Panc1 (cell line): ENCODE measurements at regions not wholly inside any gene's neighbourhood (a gene's known extent, or its start where the extent isn't known, plus 50 kb on each side); places are given as distances from the start of the nearest gene placed in this dataset.

ENCODE experiments used
- ATAC-seq: fragments of 200-7000 bp; cut with Tn5 transposase; 2 replicates; pipeline ENCODE4 v1.9.1; 2020; ENCODE audit warnings: mild to moderate bottlenecking, moderate library complexity
- BruUV-seq: library from RNA; stranded (reverse); fragments of 400-500 nt; replicated peaks from 2 replicates; lab custom pipeline; 2021; lab: Mats Ljungman, UMichigan
- CTCF ChIA-PET: fragments of 300-600 bp; sonication (Branson Sonifier 250); formaldehyde crosslinking; loops from one replicate; lab custom pipeline; 2022; ENCODE audit warnings: antibody characterized with exemption; lab: Charles Lee
- POLR2A ChIA-PET: fragments of 300-600 bp; sonication (Branson Sonifier 250); formaldehyde crosslinking; loops from one replicate; lab custom pipeline; 2022; ENCODE audit warnings: antibody characterized with exemption; lab: Charles Lee
- DNase-seq: peaks from one replicate; pipeline ENCODE4 v3.0.0-alpha.2; 2010; ENCODE audit warnings: low read depth, low spot score
- H3K27ac ChIP-seq: 2 replicates; pipeline ENCODE4 v1.5.1; 2011; ENCODE audit warnings: mild to moderate bottlenecking, low read length, inconsistent platforms
- H3K27me3 ChIP-seq: fragments of 200-500 bp; sonication (Bioruptor generic); 2 replicates; pipeline ENCODE4 v1.6.0; 2014; ENCODE audit warnings: low read length, inconsistent platforms; ENCODE audit not compliant: control insufficient read depth, insufficient read depth
- H3K36me3 ChIP-seq: fragments of 200-500 bp; sonication (Bioruptor generic); 2 replicates; pipeline ENCODE4 v1.5.1; 2014; ENCODE audit warnings: inconsistent platforms, mild to moderate bottlenecking, low read length, moderate library complexity; ENCODE audit not compliant: control insufficient read depth, insufficient read depth
- H3K4me1 ChIP-seq: 2 replicates; pipeline ENCODE4 v1.5.1; 2011; ENCODE audit warnings: inconsistent platforms, mild to moderate bottlenecking, low read length, moderate library complexity; ENCODE audit not compliant: control insufficient read depth, insufficient read depth
- H3K4me3 ChIP-seq, 2 experiments: 2 replicates each; pipeline ENCODE4 v1.5.1; 2011 to 2012; ENCODE audit warnings: low read depth in 2 of 2, low read length in 2 of 2, mild to moderate bottlenecking in 2 of 2, inconsistent platforms in 1 of 2, moderate library complexity in 1 of 2
- H3K9me3 ChIP-seq: fragments of 200-500 bp; sonication (Bioruptor generic); 2 replicates; pipeline ENCODE4 v1.5.1; 2014; ENCODE audit warnings: low read depth, mild to moderate bottlenecking, inconsistent platforms, low read length, moderate library complexity; ENCODE audit not compliant: control insufficient read depth, insufficient read depth
- POLR2AphosphoS5 ChIP-seq: IDR thresholded peaks from 2 replicates; pipeline ENCODE4 v1.6.1; 2012; ENCODE audit warnings: mild to moderate bottlenecking, low read depth, low read length, moderate library complexity
- REST ChIP-seq, 2 experiments: IDR thresholded peaks; 2 replicates each; pipeline ENCODE4 v1.6.1; 2011 to 2012; ENCODE audit warnings: low read depth in 2 of 2, control low read depth in 1 of 2, low read length in 1 of 2, mild to moderate bottlenecking in 1 of 2, moderate library complexity in 1 of 2; ENCODE audit not compliant: insufficient read depth in 1 of 2
- SIN3A ChIP-seq: IDR thresholded peaks from 2 replicates; pipeline ENCODE4 v1.6.1; 2012; ENCODE audit warnings: low read depth, mild to moderate bottlenecking, low read length, moderate library complexity, borderline replicate concordance; ENCODE audit not compliant: insufficient read depth
- TCF7L2 ChIP-seq: IDR thresholded peaks from 2 replicates; pipeline ENCODE4 v1.6.1; 2011; ENCODE audit warnings: mild to moderate bottlenecking, low read depth, low read length, inconsistent platforms
- in situ Hi-C: cut with HindIII; loops from 2 replicates; pipeline ENCODE4 v1.10.0; 2016; ENCODE audit warnings: low sequenced_read_pairs, low pct_unique_long_range_greater_than_20kb
- intact Hi-C: fragments of 100-400 bp; cut with micrococcal nuclease; formaldehyde crosslinking; loops from one replicate; pipeline ENCODE4 v1.10.0; 2022; ENCODE audit not compliant: unreplicated experiment
- TF ChIP-seq, protein P1 (sequence below): fragments of 450-650 bp; IDR thresholded peaks from 2 replicates; pipeline ENCODE4 v1.5.1; 2017; ENCODE audit warnings: mild to moderate bottlenecking

GRCh38 chr13:78187781-78188180 is 269.1 kb upstream of the EDNRB start:
- no peak overlapping the region for H3K4me3 ChIP-seq
- no peak overlapping the region for H3K27ac ChIP-seq
- no peaks in the 10 kb centered on the region for H3K4me1 ChIP-seq
- in situ Hi-C loops, result no loop called here
- CTCF ChIA-PET, result no interaction called here
- H3K9me3 ChIP-seq, result no peaks in the 10 kb centered on the region
- POLR2A ChIA-PET, result no interaction called here
- DNase-seq (no peak), ATAC-seq (no peak)
- BruUV-seq, result no TSS peak
- TF ChIP-seq REST (IDR thresholded peaks at IDR 0.05; ENCODE audit: insufficient read depth in 1 of 2, low read depth in 2 of 2, low read length in 1 of 2) (no peak), TCF7L2 (no peak), POLR2AphosphoS5 (no peak), SIN3A (no peak)
- TF ChIP-seq, protein P1, sequence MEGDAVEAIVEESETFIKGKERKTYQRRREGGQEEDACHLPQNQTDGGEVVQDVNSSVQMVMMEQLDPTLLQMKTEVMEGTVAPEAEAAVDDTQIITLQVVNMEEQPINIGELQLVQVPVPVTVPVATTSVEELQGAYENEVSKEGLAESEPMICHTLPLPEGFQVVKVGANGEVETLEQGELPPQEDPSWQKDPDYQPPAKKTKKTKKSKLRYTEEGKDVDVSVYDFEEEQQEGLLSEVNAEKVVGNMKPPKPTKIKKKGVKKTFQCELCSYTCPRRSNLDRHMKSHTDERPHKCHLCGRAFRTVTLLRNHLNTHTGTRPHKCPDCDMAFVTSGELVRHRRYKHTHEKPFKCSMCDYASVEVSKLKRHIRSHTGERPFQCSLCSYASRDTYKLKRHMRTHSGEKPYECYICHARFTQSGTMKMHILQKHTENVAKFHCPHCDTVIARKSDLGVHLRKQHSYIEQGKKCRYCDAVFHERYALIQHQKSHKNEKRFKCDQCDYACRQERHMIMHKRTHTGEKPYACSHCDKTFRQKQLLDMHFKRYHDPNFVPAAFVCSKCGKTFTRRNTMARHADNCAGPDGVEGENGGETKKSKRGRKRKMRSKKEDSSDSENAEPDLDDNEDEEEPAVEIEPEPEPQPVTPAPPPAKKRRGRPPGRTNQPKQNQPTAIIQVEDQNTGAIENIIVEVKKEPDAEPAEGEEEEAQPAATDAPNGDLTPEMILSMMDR, result no peak
- no peaks in the 10 kb centered on the region for H3K36me3 ChIP-seq
- no peaks in the 10 kb centered on the region for H3K27me3 ChIP-seq
- intact Hi-C loops, result no loop called here

DNA sequence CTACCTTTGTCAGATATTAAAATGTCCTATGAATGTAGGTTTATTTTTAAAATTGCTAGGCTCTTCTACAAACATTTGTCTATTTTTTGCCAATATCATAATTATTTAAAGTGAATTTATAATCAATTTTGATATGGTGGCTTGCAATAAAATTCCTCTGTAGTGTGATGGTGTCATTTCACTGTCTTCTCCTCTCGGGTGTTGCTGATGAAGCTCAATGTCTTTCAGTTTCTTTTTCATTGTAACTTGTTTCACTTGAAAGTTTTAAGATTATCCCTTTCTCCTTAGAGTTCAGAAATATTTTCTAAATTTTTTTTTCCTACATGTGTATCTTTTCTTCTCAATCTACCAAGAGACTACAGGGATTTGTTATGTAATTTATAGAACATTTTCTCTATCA is 267.1 kb upstream of the EDNRB start:
- ChIA-PET POLR2A (no interaction called here), CTCF (no interaction called here)
- in situ Hi-C loops (no loop called here), intact Hi-C loops (no loop called here)
- DNase-seq (no peak), ATAC-seq (no peak)
- H3K4me1 ChIP-seq, result no peaks in the 10 kb centered on the region
- H3K27me3 ChIP-seq, result no peaks in the 10 kb centered on the region
- H3K27ac ChIP-seq, result no peak overlapping the region
- no peak overlapping the region for H3K4me3 ChIP-seq
- no peaks in the 10 kb centered on the region for H3K9me3 ChIP-seq
- H3K36me3 ChIP-seq, result no peaks in the 10 kb centered on the region
- no TSS peak for BruUV-seq
- TF ChIP-seq REST (IDR thresholded peaks at IDR 0.05; ENCODE audit: insufficient read depth in 1 of 2, low read depth in 2 of 2, low read length in 1 of 2) (no peak), POLR2AphosphoS5 (no peak), SIN3A (no peak), TCF7L2 (no peak)
- TF ChIP-seq, protein P1, result no peak
